Dendritic cell treated with granulocyte-macrophage colony-stimulating factor and Interleukin-4, amounts not matched to agents 40 ng/mL and 50 ng/mL, for 4 days (primary cell): ENCODE measurements at regions not wholly inside any gene's neighbourhood (a gene's known extent, or its start where the extent isn't known, plus 50 kb on each side); places are given as distances from the start of the nearest gene placed in this dataset.
"Not testable (repeated sequence)": the region's sequence is repeated elsewhere in the genome, so short reads cannot be mapped to it uniquely, and the experiment has no call there.

ENCODE experiments used
- H3K27ac Mint-ChIP-seq: one replicate; pipeline ENCODE4 v1.8.0; 2022; ENCODE audit warnings: mild to moderate bottlenecking, mixed read lengths
- H3K27me3 Mint-ChIP-seq: one replicate; pipeline ENCODE4 v1.8.0; 2022; ENCODE audit warnings: mild to moderate bottlenecking, mixed read lengths
- H3K36me3 Mint-ChIP-seq: one replicate; pipeline ENCODE4 v1.8.0; 2022; ENCODE audit warnings: low read depth, mixed read lengths
- H3K4me1 Mint-ChIP-seq: one replicate; pipeline ENCODE4 v1.8.0; 2022; ENCODE audit warnings: low read depth, mixed read lengths
- H3K4me3 Mint-ChIP-seq: one replicate; pipeline ENCODE4 v1.8.0; 2022; ENCODE audit warnings: mild to moderate bottlenecking, moderate library complexity, mixed read lengths
- H3K9me3 Mint-ChIP-seq: one replicate; pipeline ENCODE4 v1.8.0; 2022; ENCODE audit warnings: mixed read lengths
- intact Hi-C: fragments of 100-400 bp; cut with micrococcal nuclease; formaldehyde crosslinking; loops from one replicate; pipeline ENCODE4 v1.15.0; 2022

GRCh38 chr7:68222311-68222710, 1225.7 kb downstream of the TYW1 start:
- H3K9me3 Mint-ChIP-seq = peaks cover 78% of the 10 kb centered on the region
- H3K27ac Mint-ChIP-seq = no peak overlapping the region
- H3K36me3 Mint-ChIP-seq = no peaks in the 10 kb centered on the region
- H3K4me1 Mint-ChIP-seq = no peaks in the 10 kb centered on the region
- intact Hi-C loops = no loop called here
- H3K27me3 Mint-ChIP-seq = no peaks in the 10 kb centered on the region
- no peak overlapping the region for H3K4me3 Mint-ChIP-seq

GRCh38 chr7:68224041-68224741, 1227.6 kb downstream of the TYW1 start:
- intact Hi-C loops = no loop called here
- no peak overlapping the region for H3K27ac Mint-ChIP-seq
- H3K4me1 Mint-ChIP-seq = no peaks in the 10 kb centered on the region
- H3K4me3 Mint-ChIP-seq = no peak overlapping the region
- H3K9me3 Mint-ChIP-seq = peaks cover 82% of the 10 kb centered on the region
- H3K27me3 Mint-ChIP-seq = no peaks in the 10 kb centered on the region
- H3K36me3 Mint-ChIP-seq = no peaks in the 10 kb centered on the region

- H3K4me1 Mint-ChIP-seq, H3K4me3 Mint-ChIP-seq, H3K36me3 Mint-ChIP-seq, intact Hi-C loops, H3K27me3 Mint-ChIP-seq, H3K27ac Mint-ChIP-seq: not testable (repeated sequence)
- peaks cover 61% of the 10 kb centered on the region for H3K9me3 Mint-ChIP-seq
Measured at GRCh38 chr7:68231011-68231410, 1234.4 kb downstream of the TYW1 start.

- intact Hi-C loops = no loop called here
Measured at GRCh38 chr7:68235937-68236336, 1239.3 kb downstream of the TYW1 start.

GRCh38 chr7:68238204-68238805, 1241.7 kb downstream of the TYW1 start:
- Mint-ChIP-seq H3K4me1 (no peaks in the 10 kb centered on the region), H3K27me3 (no peaks in the 10 kb centered on the region), H3K9me3 (peaks cover 43% of the 10 kb centered on the region), H3K27ac (no peak overlapping the region), H3K36me3 (no peaks in the 10 kb centered on the region), H3K4me3 (no peak overlapping the region)
- intact Hi-C loops = no loop called here

More at GRCh38 chr7:68235937-68236336, 1239.3 kb downstream of the TYW1 start:
- Mint-ChIP-seq H3K27me3 (no peaks in the 10 kb centered on the region), H3K4me1 (no peaks in the 10 kb centered on the region), H3K36me3 (no peaks in the 10 kb centered on the region), H3K27ac (no peak overlapping the region), H3K9me3 (peaks cover 36% of the 10 kb centered on the region), H3K4me3 (no peak overlapping the region)

GRCh38 chr7:68243128-68243527, 1246.5 kb downstream of the TYW1 start:
- intact Hi-C loops = no loop called here
- peaks cover 61% of the 10 kb centered on the region for H3K9me3 Mint-ChIP-seq
- H3K27me3 Mint-ChIP-seq = no peaks in the 10 kb centered on the region
- H3K36me3 Mint-ChIP-seq = no peaks in the 10 kb centered on the region
- no peak overlapping the region for H3K27ac Mint-ChIP-seq
- H3K4me3 Mint-ChIP-seq = no peak overlapping the region
- H3K4me1 Mint-ChIP-seq = no peaks in the 10 kb centered on the region

GRCh38 chr7:68244389-68244788, 1247.8 kb downstream of the TYW1 start:
- H3K4me3 Mint-ChIP-seq = no peak overlapping the region
- no peak overlapping the region for H3K27ac Mint-ChIP-seq

GRCh38 chr7:68245688-68246087, 1249.1 kb downstream of the TYW1 start:
- intact Hi-C loops = no loop called here
- no peak overlapping the region for H3K4me3 Mint-ChIP-seq
- no peaks in the 10 kb centered on the region for H3K36me3 Mint-ChIP-seq
- H3K9me3 Mint-ChIP-seq = peaks cover 71% of the 10 kb centered on the region
- H3K27ac Mint-ChIP-seq = no peak overlapping the region
- no peaks in the 10 kb centered on the region for H3K4me1 Mint-ChIP-seq
- H3K27me3 Mint-ChIP-seq = no peaks in the 10 kb centered on the region

More at GRCh38 chr7:68244389-68244788, 1247.8 kb downstream of the TYW1 start:
- H3K27me3 Mint-ChIP-seq = no peaks in the 10 kb centered on the region
- H3K36me3 Mint-ChIP-seq = no peaks in the 10 kb centered on the region
- peaks cover 71% of the 10 kb centered on the region for H3K9me3 Mint-ChIP-seq
- intact Hi-C loops = no loop called here
- H3K4me1 Mint-ChIP-seq = no peaks in the 10 kb centered on the region

GRCh38 chr7:68246189-68246633, 1249.6 kb downstream of the TYW1 start:
- no peaks in the 10 kb centered on the region for H3K4me1 Mint-ChIP-seq
- no peak overlapping the region for H3K4me3 Mint-ChIP-seq
- H3K27ac Mint-ChIP-seq = no peak overlapping the region
- no peaks in the 10 kb centered on the region for H3K36me3 Mint-ChIP-seq
- H3K9me3 Mint-ChIP-seq = peaks cover 66% of the 10 kb centered on the region
- H3K27me3 Mint-ChIP-seq = no peaks in the 10 kb centered on the region
- intact Hi-C loops = no loop called here

- no peak overlapping the region for H3K27ac Mint-ChIP-seq
- H3K4me3 Mint-ChIP-seq = no peak overlapping the region
- intact Hi-C loops = no loop called here
- H3K27me3 Mint-ChIP-seq = no peaks in the 10 kb centered on the region
- no peaks in the 10 kb centered on the region for H3K36me3 Mint-ChIP-seq
- no peaks in the 10 kb centered on the region for H3K4me1 Mint-ChIP-seq
- H3K9me3 Mint-ChIP-seq = peaks cover 65% of the 10 kb centered on the region
Measured at GRCh38 chr7:68247126-68247525, 1250.5 kb downstream of the TYW1 start.

GRCh38 chr7:68247571-68247970, 1250.9 kb downstream of the TYW1 start:
- intact Hi-C loops = no loop called here
- peaks cover 63% of the 10 kb centered on the region for H3K9me3 Mint-ChIP-seq

GRCh38 chr7:68248973-68249372, 1252.3 kb downstream of the TYW1 start:
- no peaks in the 10 kb centered on the region for H3K36me3 Mint-ChIP-seq
- H3K4me3 Mint-ChIP-seq = no peak overlapping the region
- H3K27ac Mint-ChIP-seq = no peak overlapping the region
- no peaks in the 10 kb centered on the region for H3K4me1 Mint-ChIP-seq
- H3K27me3 Mint-ChIP-seq = no peaks in the 10 kb centered on the region
- intact Hi-C loops = no loop called here
- peaks cover 61% of the 10 kb centered on the region for H3K9me3 Mint-ChIP-seq

More at GRCh38 chr7:68247571-68247970, 1250.9 kb downstream of the TYW1 start:
- H3K27ac Mint-ChIP-seq = no peak overlapping the region
- H3K27me3 Mint-ChIP-seq = no peaks in the 10 kb centered on the region
- H3K4me1 Mint-ChIP-seq = no peaks in the 10 kb centered on the region
- no peak overlapping the region for H3K4me3 Mint-ChIP-seq
- no peaks in the 10 kb centered on the region for H3K36me3 Mint-ChIP-seq

- intact Hi-C loops = no loop called here
- H3K36me3 Mint-ChIP-seq = no peaks in the 10 kb centered on the region
- no peaks in the 10 kb centered on the region for H3K4me1 Mint-ChIP-seq
- no peak overlapping the region for H3K27ac Mint-ChIP-seq
- H3K27me3 Mint-ChIP-seq = no peaks in the 10 kb centered on the region
- H3K9me3 Mint-ChIP-seq = peaks cover 61% of the 10 kb centered on the region
- H3K4me3 Mint-ChIP-seq = no peak overlapping the region
Measured at GRCh38 chr7:68249611-68250010, 1253.0 kb downstream of the TYW1 start.

GRCh38 chr7:68250143-68250542, 1253.5 kb downstream of the TYW1 start:
- H3K4me3 Mint-ChIP-seq = no peak overlapping the region
- H3K4me1 Mint-ChIP-seq = no peaks in the 10 kb centered on the region
- no peaks in the 10 kb centered on the region for H3K36me3 Mint-ChIP-seq
- H3K9me3 Mint-ChIP-seq = peaks cover 61% of the 10 kb centered on the region
- no peak overlapping the region for H3K27ac Mint-ChIP-seq
- no peaks in the 10 kb centered on the region for H3K27me3 Mint-ChIP-seq
- intact Hi-C loops = no loop called here

GRCh38 chr7:68254815-68255214, 1258.2 kb downstream of the TYW1 start:
- peaks cover 39% of the 10 kb centered on the region for H3K9me3 Mint-ChIP-seq
- H3K36me3 Mint-ChIP-seq, intact Hi-C loops, H3K27ac Mint-ChIP-seq, H3K4me3 Mint-ChIP-seq, H3K27me3 Mint-ChIP-seq, H3K4me1 Mint-ChIP-seq: not testable (repeated sequence)
